HepG2 (cell line): ENCODE measurements at regions not wholly inside any gene's neighbourhood (a gene's known extent, or its start where the extent isn't known, plus 50 kb on each side); places are given as distances from the start of the nearest gene placed in this dataset.

ENCODE experiments used
- CEBPZ ChIP-seq: IDR thresholded peaks from 2 replicates; pipeline ENCODE4 v1.6.1; 2012; ENCODE audit warnings: low read length, improper control_type of control experiment
- CREB1 ChIP-seq, 2 experiments: fragments of 450-650 bp in 1 of 2; IDR thresholded peaks; 2 replicates each; pipeline ENCODE4 v1.6.1; 2016 to 2017; ENCODE audit warnings: control low read depth in 1 of 2, mild to moderate bottlenecking in 1 of 2, missing compliant biosample characterization in 1 of 2, missing genetic modification characterization in 1 of 2
- CTCF ChIP-seq: sonication (generic); formaldehyde crosslinking; IDR thresholded peaks from 2 replicates; pipeline ENCODE4 v1.5.0; 2020; ENCODE audit warnings: mild to moderate bottlenecking, missing genetic modification reagents, moderate library complexity
- ELF4 ChIP-seq: sonication (generic); formaldehyde crosslinking; IDR thresholded peaks from 2 replicates; pipeline ENCODE4 v1.5.0; 2020; ENCODE audit warnings: missing genetic modification reagents, mild to moderate bottlenecking, moderate library complexity, borderline replicate concordance
- FUBP1 ChIP-seq: sonication (generic); formaldehyde crosslinking; IDR thresholded peaks from 2 replicates; pipeline ENCODE4 v1.5.1; 2020; ENCODE audit warnings: missing genetic modification reagents, mild to moderate bottlenecking, borderline replicate concordance
- GPBP1L1 ChIP-seq: sonication (generic); formaldehyde crosslinking; IDR thresholded peaks from 2 replicates; pipeline ENCODE4 v1.5.0; 2020; ENCODE audit warnings: mild to moderate bottlenecking, missing genetic modification reagents
- MAFF ChIP-seq: IDR thresholded peaks from 2 replicates; pipeline ENCODE4 v1.6.1; 2011; ENCODE audit warnings: low read depth, low read length, improper control_type of control experiment
- MAZ ChIP-seq, 2 experiments: sonication (generic) in 1 of 2; formaldehyde crosslinking in 1 of 2; IDR thresholded peaks; 2 replicates each; pipeline versions ENCODE4 v1.5.0 to v1.6.1; 2012 to 2020; ENCODE audit warnings: low read depth in 2 of 2, mild to moderate bottlenecking in 2 of 2, borderline replicate concordance in 1 of 2, improper control_type of control experiment in 1 of 2, low read length in 1 of 2, missing genetic modification reagents in 1 of 2, moderate library complexity in 1 of 2
- PHF21A ChIP-seq: sonication (generic); formaldehyde crosslinking; IDR thresholded peaks from 2 replicates; pipeline ENCODE4 v1.5.0; 2020; ENCODE audit warnings: mild to moderate bottlenecking, missing genetic modification reagents
- SNAPC5 ChIP-seq: sonication (generic); formaldehyde crosslinking; IDR thresholded peaks from 2 replicates; pipeline ENCODE4 v1.8.1; 2023; ENCODE audit warnings: mild to moderate bottlenecking, missing genetic modification reagents, borderline replicate concordance
- SP5 ChIP-seq: IDR thresholded peaks from 2 replicates; pipeline ENCODE4 v1.6.1; 2016; ENCODE audit warnings: low read depth, borderline replicate concordance
- TCF7L2 ChIP-seq: IDR thresholded peaks from 2 replicates; pipeline ENCODE4 v1.6.1; 2011; ENCODE audit warnings: mild to moderate bottlenecking, low read depth, low read length, moderate library complexity
- ZBTB1 ChIP-seq: sonication (generic); formaldehyde crosslinking; IDR thresholded peaks from 2 replicates; pipeline ENCODE4 v1.4.0; 2020; ENCODE audit warnings: missing genetic modification reagents, borderline replicate concordance
- ZNF784 ChIP-seq: sonication (generic); formaldehyde crosslinking; IDR thresholded peaks from 2 replicates; pipeline ENCODE4 v1.5.1; 2020; ENCODE audit warnings: missing genetic modification reagents, mild to moderate bottlenecking, borderline replicate concordance

GRCh38 chr11:90606721-90607120 lies 383.9 kb upstream of the CHORDC1 start:
- TF ChIP-seq FUBP1 (CRISPR knock-in tag) (no peak), CEBPZ (no peak), SP5 (CRISPR knock-in tag) (no peak), CTCF (CRISPR knock-in tag) (no peak), ZBTB1 (CRISPR knock-in tag) (no peak), MAFF (no peak), GPBP1L1 (CRISPR knock-in tag) (no peak), ELF4 (CRISPR knock-in tag) (no peak), PHF21A (CRISPR knock-in tag) (no peak), CREB1 (IDR thresholded peaks at IDR 0.05) (no peak), CREB1 (CRISPR knock-in tag; IDR thresholded peaks at IDR 0.05) (no peak), SNAPC5 (CRISPR knock-in tag) (no peak), ZNF784 (CRISPR knock-in tag) (no peak), TCF7L2 (no peak), MAZ (IDR thresholded peaks at IDR 0.05; ENCODE audit: borderline replicate concordance, low read depth, low read length) (no peak), MAZ (CRISPR knock-in tag; IDR thresholded peaks at IDR 0.05; ENCODE audit: low read depth) (no peak)
